H1 (cell line): ENCODE measurements at regions not wholly inside any gene's neighbourhood (a gene's known extent, or its start where the extent isn't known, plus 50 kb on each side); places are given as distances from the start of the nearest gene placed in this dataset.
"Not testable (repeated sequence)": the region's sequence is repeated elsewhere in the genome, so short reads cannot be mapped to it uniquely, and the experiment has no call there.

Experiments
- CTCF ChIA-PET: fragments of 300-600 bp; sonication (Branson Sonifier 250); formaldehyde crosslinking; loops from one replicate; lab custom pipeline; 2021; ENCODE audit not compliant: partially characterized antibody; lab: Charles Lee
- POLR2A ChIA-PET: fragments of 300-600 bp; sonication (Branson Sonifier 250); formaldehyde crosslinking; loops from one replicate; lab custom pipeline; 2021; ENCODE audit warnings: inconsistent platforms; ENCODE audit not compliant: partially characterized antibody; lab: Charles Lee
- DNase-seq, 2 experiments: peaks; one replicate each; pipeline versions ENCODE4 v3.0.0 to v3.0.0-alpha.2; 2010 to 2022; ENCODE audit warnings: low spot score in 2 of 2, low read depth in 1 of 2, mixed read lengths in 1 of 2
- FAIRE-seq: peaks from 2 replicates; lab custom pipeline; 2011; peaks lifted over from hg19 to GRCh38; lab: Jason Lieb, UNC
- H2AFZ ChIP-seq: 2 replicates; pipeline ENCODE4 v1.8.1; 2012; ENCODE audit warnings: low read length, inconsistent platforms
- H2AK5ac ChIP-seq: 2 replicates; pipeline ENCODE4 v1.6.1; 2013; ENCODE audit warnings: low read depth, low read length
- H2BK120ac ChIP-seq: replicated peaks from 2 replicates; pipeline ENCODE3; 2013; ENCODE audit warnings: low read depth, low read length, inconsistent platforms
- H2BK12ac ChIP-seq: 2 replicates; pipeline ENCODE4 v1.6.1; 2013; ENCODE audit warnings: low read depth, low read length
- H2BK15ac ChIP-seq: 2 replicates; pipeline ENCODE4 v1.6.1; 2013; ENCODE audit warnings: low read length
- H2BK20ac ChIP-seq: 2 replicates; pipeline ENCODE4 v1.6.1; 2013; ENCODE audit warnings: low read length
- H2BK5ac ChIP-seq: 2 replicates; pipeline ENCODE4 v1.6.1; 2013; ENCODE audit warnings: low read depth, low read length
- H3K14ac ChIP-seq: 2 replicates; pipeline ENCODE4 v1.6.1; 2013; ENCODE audit warnings: inconsistent platforms; ENCODE audit not compliant: insufficient read length
- H3K18ac ChIP-seq: 2 replicates; pipeline ENCODE4 v1.6.1; 2013; ENCODE audit warnings: low read length; ENCODE audit errors: extremely low read depth
- H3K23ac ChIP-seq: 2 replicates; pipeline ENCODE4 v1.6.1; 2013; ENCODE audit warnings: inconsistent platforms; ENCODE audit not compliant: insufficient read length
- H3K23me2 ChIP-seq: 2 replicates; pipeline ENCODE4 v1.6.1; 2013; ENCODE audit warnings: low read depth, low read length
- H3K27ac ChIP-seq: 2 replicates; pipeline ENCODE4 v1.6.1; 2011; ENCODE audit warnings: low read depth, low read length, inconsistent platforms
- H3K27me3 ChIP-seq, 4 experiments: replicated peaks in 1 of 4; 1 replicate in 1 of 4; 2 replicates in 3 of 4; pipeline versions ENCODE4 v1.6.1 to v1.8.1; 2011 to 2013; ENCODE audit warnings: low read length in 3 of 4, mild to moderate bottlenecking in 3 of 4, inconsistent platforms in 2 of 4, mixed read lengths in 2 of 4, moderate library complexity in 1 of 4; ENCODE audit not compliant: control insufficient read depth in 3 of 4, insufficient read depth in 3 of 4; ENCODE audit errors: extremely low read depth in 1 of 4
- H3K36me3 ChIP-seq, 4 experiments: 2 replicates each; pipeline versions ENCODE4 v1.6.1 to v1.8.1; 2011 to 2013; ENCODE audit warnings: mild to moderate bottlenecking in 4 of 4, low read length in 3 of 4, moderate library complexity in 2 of 4, control low read depth in 1 of 4, inconsistent platforms in 1 of 4; ENCODE audit not compliant: insufficient read depth in 4 of 4, control insufficient read depth in 2 of 4
- H3K4ac ChIP-seq: replicated peaks from 2 replicates; pipeline ENCODE3; 2013; ENCODE audit warnings: low read length, low read depth, mixed read lengths, inconsistent platforms; ENCODE audit not compliant: insufficient read length
- H3K4me1 ChIP-seq, 4 experiments: replicated peaks in 1 of 4; 1 replicate in 1 of 4; 2 replicates in 3 of 4; pipeline versions ENCODE4 v1.6.1 to v1.8.1; 2011 to 2013; ENCODE audit warnings: low read length in 3 of 4, inconsistent platforms in 2 of 4, mixed read lengths in 1 of 4; ENCODE audit not compliant: insufficient read depth in 4 of 4, control insufficient read depth in 3 of 4
- H3K4me2 ChIP-seq, 2 experiments: 2 replicates each; pipeline versions ENCODE4 v1.6.1 to v1.8.1; 2011 to 2013; ENCODE audit warnings: low read depth in 2 of 2, low read length in 2 of 2, control low read depth in 1 of 2, inconsistent platforms in 1 of 2, mild to moderate bottlenecking in 1 of 2; ENCODE audit not compliant: insufficient read depth in 1 of 2
- H3K4me3 ChIP-seq, 4 experiments: fragments of 200-600, 300-600 bp in 1 of 4; sonication (generic), shearing (Covaris generic), sonication (Bioruptor Twin) in 1 of 4; 2 replicates each; pipeline versions ENCODE4 v1.5.1 to v1.8.1; 2011 to 2016; ENCODE audit warnings: low read length in 4 of 4, low read depth in 3 of 4, control low read depth in 2 of 4, inconsistent platforms in 2 of 4, mild to moderate bottlenecking in 2 of 4, mixed read lengths in 1 of 4, moderate library complexity in 1 of 4; ENCODE audit not compliant: insufficient read depth in 2 of 4; ENCODE audit errors: extremely low read depth in 1 of 4
- H3K56ac ChIP-seq: replicated peaks from 2 replicates; pipeline ENCODE3; 2013; ENCODE audit warnings: low read depth, mild to moderate bottlenecking, mixed read lengths, low read length, inconsistent platforms; ENCODE audit not compliant: insufficient read length
- H3K79me1 ChIP-seq: 2 replicates; pipeline ENCODE4 v1.6.1; 2013; ENCODE audit warnings: low read depth, low read length, control low read depth
- H3K79me2 ChIP-seq, 2 experiments: 2 replicates each; pipeline versions ENCODE4 v1.6.1 to v1.8.1; 2012 to 2013; ENCODE audit warnings: low read length in 2 of 2, mild to moderate bottlenecking in 2 of 2, inconsistent platforms in 1 of 2; ENCODE audit not compliant: insufficient read depth in 2 of 2, control insufficient read depth in 1 of 2
- H3K9ac ChIP-seq, 4 experiments: replicated peaks in 1 of 4; 1 replicate in 1 of 4; 2 replicates in 3 of 4; pipeline versions ENCODE4 v1.6.1 to v1.8.1; 2011 to 2013; ENCODE audit warnings: low read depth in 3 of 4, low read length in 3 of 4, control low read depth in 2 of 4, mild to moderate bottlenecking in 2 of 4, moderate library complexity in 2 of 4, inconsistent platforms in 1 of 4; ENCODE audit errors: extremely low read depth in 1 of 4
- H3K9me3 ChIP-seq, 2 experiments: 2 replicates each; pipeline versions ENCODE4 v1.6.1 to v1.8.1; 2012 to 2013; ENCODE audit warnings: mild to moderate bottlenecking in 2 of 2, moderate library complexity in 2 of 2, control low read depth in 1 of 2, inconsistent platforms in 1 of 2, low read depth in 1 of 2, low read length in 1 of 2, mixed read lengths in 1 of 2; ENCODE audit not compliant: insufficient read depth in 2 of 2
- H4K20me1 ChIP-seq, 2 experiments: replicated peaks in 1 of 2; 2 replicates each; pipeline versions ENCODE3 to v1.8.1; 2011 to 2013; ENCODE audit warnings: inconsistent platforms in 2 of 2, low read length in 2 of 2, mild to moderate bottlenecking in 1 of 2; ENCODE audit not compliant: insufficient read depth in 2 of 2, control insufficient read depth in 1 of 2
- H4K5ac ChIP-seq: 2 replicates; pipeline ENCODE4 v1.6.1; 2013; ENCODE audit warnings: low read length, low read depth, mixed read lengths, inconsistent platforms; ENCODE audit not compliant: insufficient read length
- H4K8ac ChIP-seq: 2 replicates; pipeline ENCODE4 v1.8.0; 2013; ENCODE audit warnings: mild to moderate bottlenecking, moderate library complexity, low read length, inconsistent platforms; ENCODE audit not compliant: insufficient read depth; ENCODE audit errors: extremely low read depth
- H4K91ac ChIP-seq: replicated peaks from 2 replicates; pipeline ENCODE3; 2013; ENCODE audit warnings: low read length, mixed read lengths, inconsistent platforms; ENCODE audit not compliant: insufficient read length
- WGBS, 2 experiments: shearing (Covaris generic) in 1 of 2; methylation state at CpG; one replicate each; pipeline versions ENCODE4 v1.1.6 to v1.1.7; 2013 to 2015; ENCODE audit warnings: low lambda C conversion rate in 2 of 2, mixed read lengths in 2 of 2, inconsistent platforms in 1 of 2, low coverage in 1 of 2, missing lambda C conversion rate in 1 of 2; ENCODE audit not compliant: insufficient replicate concordance in 2 of 2, insufficient coverage in 1 of 2, insufficient read length in 1 of 2; ENCODE audit errors: extremely low coverage in 1 of 2, missing lambda C conversion rate in 1 of 2; 5-methylcytosine and 5-hydroxymethylcytosine counted together

GRCh38 chr7:76711648-76712047 lies 84.6 kb upstream of the POMZP3 start:
- not testable (repeated sequence) for H3K4me3 ChIP-seq

More at GRCh38 chr7:76711648-76712047, 84.6 kb upstream of the POMZP3 start:
- H2AK5ac ChIP-seq, H3K79me2 ChIP-seq, H3K23ac ChIP-seq, H2BK20ac ChIP-seq, H3K27me3 ChIP-seq, CTCF ChIA-PET, H4K91ac ChIP-seq, H3K9me3 ChIP-seq, H2BK12ac ChIP-seq, H3K4me1 ChIP-seq, FAIRE-seq, H3K4ac ChIP-seq, H2BK15ac ChIP-seq, H3K56ac ChIP-seq, H4K20me1 ChIP-seq, H4K5ac ChIP-seq, H3K9ac ChIP-seq, H2BK120ac ChIP-seq, H4K8ac ChIP-seq, H3K27ac ChIP-seq, H2AFZ ChIP-seq, POLR2A ChIA-PET, H3K79me1 ChIP-seq, H3K18ac ChIP-seq, H3K4me2 ChIP-seq, H2BK5ac ChIP-seq, H3K14ac ChIP-seq, H3K36me3 ChIP-seq, DNase-seq, H3K23me2 ChIP-seq: not testable (repeated sequence)
- WGBS, 2 experiments, result 94% methylated on average over 2 of the region's 2 CpGs; no CpG with 5 or more reads in 1 of the 2 experiments
